Lower leg skin (tissue), 3 donors: ENCODE measurements at regions not wholly inside any gene's neighbourhood (a gene's known extent, or its start where the extent isn't known, plus 50 kb on each side); places are given as distances from the start of the nearest gene placed in this dataset.

ENCODE experiments used
- POLR2A ChIP-seq, 2 donors: fragments of 450-650 bp; IDR thresholded peaks; one replicate each; pipeline ENCODE4 v1.6.1; 2016 to 2017; ENCODE audit warnings: antibody characterized with exemption in 2 of 2, mild to moderate bottlenecking in 1 of 2, moderate library complexity in 1 of 2
- TF ChIP-seq, protein P1 (sequence below), 3 donors: fragments of 450-650 bp; IDR thresholded peaks; one replicate each; pipeline ENCODE4 v1.5.1; 2016; ENCODE audit warnings: antibody characterized with exemption in 3 of 3, mild to moderate bottlenecking in 3 of 3, moderate library complexity in 2 of 3

DNA sequence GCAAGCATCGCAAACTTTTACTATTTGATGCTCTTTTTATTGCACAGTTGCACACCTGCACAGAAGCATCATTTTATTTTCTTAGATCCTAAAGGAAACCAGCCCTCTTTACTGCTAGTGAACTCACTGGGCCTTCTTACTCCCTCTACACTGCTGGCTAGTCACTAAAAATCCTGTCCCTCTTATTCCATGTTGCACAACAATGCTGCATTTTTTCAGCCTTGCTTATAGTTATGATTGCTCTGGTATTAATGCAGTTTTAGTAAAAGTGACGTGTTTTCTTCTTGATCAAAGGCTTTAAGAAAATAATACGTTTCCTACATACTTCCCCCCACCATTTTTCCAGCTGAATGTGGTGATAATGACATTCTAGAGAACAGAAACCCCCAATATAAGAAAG, 132.9 kb upstream of the FAM3C start:
- TF ChIP-seq, protein P1, sequence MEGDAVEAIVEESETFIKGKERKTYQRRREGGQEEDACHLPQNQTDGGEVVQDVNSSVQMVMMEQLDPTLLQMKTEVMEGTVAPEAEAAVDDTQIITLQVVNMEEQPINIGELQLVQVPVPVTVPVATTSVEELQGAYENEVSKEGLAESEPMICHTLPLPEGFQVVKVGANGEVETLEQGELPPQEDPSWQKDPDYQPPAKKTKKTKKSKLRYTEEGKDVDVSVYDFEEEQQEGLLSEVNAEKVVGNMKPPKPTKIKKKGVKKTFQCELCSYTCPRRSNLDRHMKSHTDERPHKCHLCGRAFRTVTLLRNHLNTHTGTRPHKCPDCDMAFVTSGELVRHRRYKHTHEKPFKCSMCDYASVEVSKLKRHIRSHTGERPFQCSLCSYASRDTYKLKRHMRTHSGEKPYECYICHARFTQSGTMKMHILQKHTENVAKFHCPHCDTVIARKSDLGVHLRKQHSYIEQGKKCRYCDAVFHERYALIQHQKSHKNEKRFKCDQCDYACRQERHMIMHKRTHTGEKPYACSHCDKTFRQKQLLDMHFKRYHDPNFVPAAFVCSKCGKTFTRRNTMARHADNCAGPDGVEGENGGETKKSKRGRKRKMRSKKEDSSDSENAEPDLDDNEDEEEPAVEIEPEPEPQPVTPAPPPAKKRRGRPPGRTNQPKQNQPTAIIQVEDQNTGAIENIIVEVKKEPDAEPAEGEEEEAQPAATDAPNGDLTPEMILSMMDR (IDR thresholded peaks at IDR 0.05) = no peak
- TF ChIP-seq POLR2A (IDR thresholded peaks at IDR 0.05) = no peak
